HCT116 (cell line): ENCODE measurements at regions not wholly inside any gene's neighbourhood (a gene's known extent, or its start where the extent isn't known, plus 50 kb on each side); places are given as distances from the start of the nearest gene placed in this dataset.

ENCODE experiments used
- CEBPB ChIP-seq: IDR thresholded peaks from 2 replicates; pipeline ENCODE4 v1.6.1; 2012; ENCODE audit warnings: low read depth
- EZH2 ChIP-seq: fragments of 200-600 bp; sonication (generic); IDR thresholded peaks from 2 replicates; pipeline ENCODE4 v1.6.1; 2017; ENCODE audit warnings: antibody characterized with exemption, mixed run types
- EZH2phosphoT487 ChIP-seq: fragments of 200-600 bp; IDR thresholded peaks from 2 replicates; pipeline ENCODE4 v1.6.1; 2018; ENCODE audit warnings: antibody characterized with exemption, borderline replicate concordance
- JUND ChIP-seq: IDR thresholded peaks from 2 replicates; pipeline ENCODE4 v1.6.1; 2012
- POLR2A ChIP-seq: IDR thresholded peaks from 2 replicates; pipeline ENCODE4 v1.7.0; 2011; ENCODE audit warnings: borderline replicate concordance; ENCODE audit not compliant: insufficient read depth, insufficient read length; ENCODE audit errors: extremely low read depth
- POLR2AphosphoS5 ChIP-seq: IDR thresholded peaks from 2 replicates; pipeline ENCODE4 v1.6.1; 2011; ENCODE audit warnings: mild to moderate bottlenecking, low read depth, low read length, moderate library complexity
- RAD21 ChIP-seq: IDR thresholded peaks from 2 replicates; pipeline ENCODE4 v1.6.1; 2012; ENCODE audit warnings: low read depth, mild to moderate bottlenecking
- SIN3A ChIP-seq: IDR thresholded peaks from 2 replicates; pipeline ENCODE4 v1.6.1; 2012; ENCODE audit warnings: low read depth
- TCF7L2 ChIP-seq: IDR thresholded peaks from 2 replicates; pipeline ENCODE4 v1.7.0; 2011; ENCODE audit warnings: borderline replicate concordance, inconsistent platforms; ENCODE audit not compliant: insufficient read depth, insufficient read length; ENCODE audit errors: extremely low read depth
- YY1 ChIP-seq: IDR thresholded peaks from 2 replicates; pipeline ENCODE4 v1.6.1; 2011; ENCODE audit warnings: low read length, low read depth, moderate library complexity, mild to moderate bottlenecking; ENCODE audit not compliant: insufficient replicate concordance; ENCODE audit errors: extremely low read depth
- TF ChIP-seq, protein P1 (sequence below), 3 experiments: fragments of 200-600 bp in 1 of 3; sonication (generic) in 1 of 3; IDR thresholded peaks in 2 of 3; conservative IDR thresholded peaks in 1 of 3; 2 replicates each; pipeline ENCODE4 v1.5.1; 2012 to 2017; ENCODE audit warnings: low read depth in 2 of 3, low read length in 2 of 3, antibody characterized with exemption in 1 of 3, borderline replicate concordance in 1 of 3, control low read depth in 1 of 3, mild to moderate bottlenecking in 1 of 3, mixed read lengths in 1 of 3, mixed run types in 1 of 3, moderate library complexity in 1 of 3; ENCODE audit not compliant: insufficient read depth in 1 of 3
- TF ChIP-seq, protein P2 (sequence below): IDR thresholded peaks from 2 replicates; pipeline ENCODE4 v1.6.1; 2012; ENCODE audit warnings: low read depth
- TF ChIP-seq, protein P3 (sequence below): IDR thresholded peaks from 2 replicates; pipeline ENCODE4 v1.6.1; 2012

DNA sequence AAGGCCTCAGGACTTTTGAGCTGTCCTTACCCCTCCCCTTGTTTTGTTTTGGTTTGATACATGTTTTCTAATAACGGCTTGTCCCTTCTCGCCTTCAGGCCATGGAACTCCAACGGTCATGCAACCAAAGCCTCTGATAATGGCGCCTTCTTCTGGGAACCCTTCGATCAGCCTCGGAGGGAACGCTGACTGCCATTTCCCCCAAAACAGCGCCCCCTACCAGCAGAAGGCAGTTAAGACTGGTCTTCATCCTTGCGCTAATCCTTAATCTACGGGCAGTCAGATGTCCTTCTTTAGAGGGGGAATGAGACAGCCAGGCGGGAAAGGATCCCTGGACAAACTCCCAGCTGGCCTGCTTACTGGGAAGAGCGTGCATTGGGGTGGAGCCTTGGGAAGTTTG, 276.6 kb downstream of the ICE1 start:
- TF ChIP-seq, protein P1, sequence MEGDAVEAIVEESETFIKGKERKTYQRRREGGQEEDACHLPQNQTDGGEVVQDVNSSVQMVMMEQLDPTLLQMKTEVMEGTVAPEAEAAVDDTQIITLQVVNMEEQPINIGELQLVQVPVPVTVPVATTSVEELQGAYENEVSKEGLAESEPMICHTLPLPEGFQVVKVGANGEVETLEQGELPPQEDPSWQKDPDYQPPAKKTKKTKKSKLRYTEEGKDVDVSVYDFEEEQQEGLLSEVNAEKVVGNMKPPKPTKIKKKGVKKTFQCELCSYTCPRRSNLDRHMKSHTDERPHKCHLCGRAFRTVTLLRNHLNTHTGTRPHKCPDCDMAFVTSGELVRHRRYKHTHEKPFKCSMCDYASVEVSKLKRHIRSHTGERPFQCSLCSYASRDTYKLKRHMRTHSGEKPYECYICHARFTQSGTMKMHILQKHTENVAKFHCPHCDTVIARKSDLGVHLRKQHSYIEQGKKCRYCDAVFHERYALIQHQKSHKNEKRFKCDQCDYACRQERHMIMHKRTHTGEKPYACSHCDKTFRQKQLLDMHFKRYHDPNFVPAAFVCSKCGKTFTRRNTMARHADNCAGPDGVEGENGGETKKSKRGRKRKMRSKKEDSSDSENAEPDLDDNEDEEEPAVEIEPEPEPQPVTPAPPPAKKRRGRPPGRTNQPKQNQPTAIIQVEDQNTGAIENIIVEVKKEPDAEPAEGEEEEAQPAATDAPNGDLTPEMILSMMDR (IDR thresholded peaks at IDR 0.05 in 2 of 3, conservative IDR thresholded peaks at IDR 0.05 in 1 of 3; ENCODE audit: borderline replicate concordance in 1 of 3, insufficient read depth in 1 of 3, low read depth in 2 of 3, low read length in 2 of 3) = peak; percentile 11 to 47 (median 32); a peak in 3 of 6 replicates
- peak; percentile 20; the same call in 1 of the 2 replicates for TF ChIP-seq RAD21
- TF ChIP-seq POLR2A = no peak
- no peak for TF ChIP-seq EZH2
- no peak for TF ChIP-seq EZH2phosphoT487
- TF ChIP-seq, protein P2, sequence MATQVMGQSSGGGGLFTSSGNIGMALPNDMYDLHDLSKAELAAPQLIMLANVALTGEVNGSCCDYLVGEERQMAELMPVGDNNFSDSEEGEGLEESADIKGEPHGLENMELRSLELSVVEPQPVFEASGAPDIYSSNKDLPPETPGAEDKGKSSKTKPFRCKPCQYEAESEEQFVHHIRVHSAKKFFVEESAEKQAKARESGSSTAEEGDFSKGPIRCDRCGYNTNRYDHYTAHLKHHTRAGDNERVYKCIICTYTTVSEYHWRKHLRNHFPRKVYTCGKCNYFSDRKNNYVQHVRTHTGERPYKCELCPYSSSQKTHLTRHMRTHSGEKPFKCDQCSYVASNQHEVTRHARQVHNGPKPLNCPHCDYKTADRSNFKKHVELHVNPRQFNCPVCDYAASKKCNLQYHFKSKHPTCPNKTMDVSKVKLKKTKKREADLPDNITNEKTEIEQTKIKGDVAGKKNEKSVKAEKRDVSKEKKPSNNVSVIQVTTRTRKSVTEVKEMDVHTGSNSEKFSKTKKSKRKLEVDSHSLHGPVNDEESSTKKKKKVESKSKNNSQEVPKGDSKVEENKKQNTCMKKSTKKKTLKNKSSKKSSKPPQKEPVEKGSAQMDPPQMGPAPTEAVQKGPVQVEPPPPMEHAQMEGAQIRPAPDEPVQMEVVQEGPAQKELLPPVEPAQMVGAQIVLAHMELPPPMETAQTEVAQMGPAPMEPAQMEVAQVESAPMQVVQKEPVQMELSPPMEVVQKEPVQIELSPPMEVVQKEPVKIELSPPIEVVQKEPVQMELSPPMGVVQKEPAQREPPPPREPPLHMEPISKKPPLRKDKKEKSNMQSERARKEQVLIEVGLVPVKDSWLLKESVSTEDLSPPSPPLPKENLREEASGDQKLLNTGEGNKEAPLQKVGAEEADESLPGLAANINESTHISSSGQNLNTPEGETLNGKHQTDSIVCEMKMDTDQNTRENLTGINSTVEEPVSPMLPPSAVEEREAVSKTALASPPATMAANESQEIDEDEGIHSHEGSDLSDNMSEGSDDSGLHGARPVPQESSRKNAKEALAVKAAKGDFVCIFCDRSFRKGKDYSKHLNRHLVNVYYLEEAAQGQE = no peak
- no peak for TF ChIP-seq CEBPB
- TF ChIP-seq YY1 = no peak
- TF ChIP-seq SIN3A = no peak
- no peak for TF ChIP-seq POLR2AphosphoS5
- TF ChIP-seq JUND = no peak
- TF ChIP-seq, protein P3, sequence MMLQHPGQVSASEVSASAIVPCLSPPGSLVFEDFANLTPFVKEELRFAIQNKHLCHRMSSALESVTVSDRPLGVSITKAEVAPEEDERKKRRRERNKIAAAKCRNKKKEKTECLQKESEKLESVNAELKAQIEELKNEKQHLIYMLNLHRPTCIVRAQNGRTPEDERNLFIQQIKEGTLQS = no peak
- no peak for TF ChIP-seq TCF7L2
